ENCODE measurements at regions not wholly inside any gene's neighbourhood (a gene's known extent, or its start where the extent isn't known, plus 50 kb on each side); places are given as distances from the start of the nearest gene placed in this dataset.

DNA sequence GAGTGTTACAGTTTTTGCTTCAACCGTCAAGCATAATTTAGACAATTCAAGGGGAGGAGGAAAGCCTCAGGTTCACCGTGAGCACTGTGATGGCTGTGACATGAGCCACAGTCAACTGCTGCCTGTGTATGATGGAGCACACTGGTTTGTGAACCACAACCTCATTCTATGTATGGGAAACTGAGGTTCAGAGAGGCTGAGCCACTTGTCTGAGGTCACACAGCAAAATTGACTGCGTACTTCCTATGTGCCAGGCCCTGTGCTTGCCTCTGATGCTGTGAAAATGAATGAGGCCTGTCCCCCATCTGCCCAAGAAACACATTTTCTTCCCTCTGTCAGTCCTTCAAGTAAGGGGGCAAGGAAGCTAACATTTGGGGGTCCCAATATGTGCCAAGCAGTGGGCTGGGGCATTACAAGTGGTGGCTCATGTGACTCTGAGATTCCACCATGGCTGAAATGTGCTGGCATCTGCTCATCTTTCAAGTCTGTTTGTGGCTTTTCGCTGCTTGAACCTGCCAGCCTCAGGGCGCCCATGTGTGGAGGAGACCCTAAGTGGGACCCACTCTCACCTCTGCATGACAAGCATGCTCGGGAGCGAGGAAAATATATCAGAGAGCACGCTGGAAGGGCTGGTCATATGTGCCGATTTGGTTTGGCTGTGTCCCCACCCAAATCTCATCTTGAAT, 79.7 kb downstream of the ADRA2C start:
- TF ChIP-seq, protein P1, sequence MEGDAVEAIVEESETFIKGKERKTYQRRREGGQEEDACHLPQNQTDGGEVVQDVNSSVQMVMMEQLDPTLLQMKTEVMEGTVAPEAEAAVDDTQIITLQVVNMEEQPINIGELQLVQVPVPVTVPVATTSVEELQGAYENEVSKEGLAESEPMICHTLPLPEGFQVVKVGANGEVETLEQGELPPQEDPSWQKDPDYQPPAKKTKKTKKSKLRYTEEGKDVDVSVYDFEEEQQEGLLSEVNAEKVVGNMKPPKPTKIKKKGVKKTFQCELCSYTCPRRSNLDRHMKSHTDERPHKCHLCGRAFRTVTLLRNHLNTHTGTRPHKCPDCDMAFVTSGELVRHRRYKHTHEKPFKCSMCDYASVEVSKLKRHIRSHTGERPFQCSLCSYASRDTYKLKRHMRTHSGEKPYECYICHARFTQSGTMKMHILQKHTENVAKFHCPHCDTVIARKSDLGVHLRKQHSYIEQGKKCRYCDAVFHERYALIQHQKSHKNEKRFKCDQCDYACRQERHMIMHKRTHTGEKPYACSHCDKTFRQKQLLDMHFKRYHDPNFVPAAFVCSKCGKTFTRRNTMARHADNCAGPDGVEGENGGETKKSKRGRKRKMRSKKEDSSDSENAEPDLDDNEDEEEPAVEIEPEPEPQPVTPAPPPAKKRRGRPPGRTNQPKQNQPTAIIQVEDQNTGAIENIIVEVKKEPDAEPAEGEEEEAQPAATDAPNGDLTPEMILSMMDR (IDR thresholded peaks at IDR 0.05; ENCODE audit: poor library complexity, severe bottlenecking) = no peak
- TF ChIP-seq RAD21 (conservative IDR thresholded peaks at IDR 0.05) (no peak), EP300 (conservative IDR thresholded peaks at IDR 0.05; ENCODE audit: poor library complexity, severe bottlenecking) (no peak), TAF1 (IDR thresholded peaks at IDR 0.05; ENCODE audit: low read depth) (no peak), EZH2 (IDR thresholded peaks at IDR 0.05; ENCODE audit: borderline replicate concordance, insufficient read depth, low read length, poor library complexity, severe bottlenecking) (no peak), POLR2AphosphoS5 (IDR thresholded peaks at IDR 0.05) (no peak), SMC3 (conservative IDR thresholded peaks at IDR 0.05; ENCODE audit: poor library complexity) (no peak), MXI1 (conservative IDR thresholded peaks at IDR 0.05; ENCODE audit: poor library complexity, severe bottlenecking) (no peak)
- TF ChIP-seq, protein P2, sequence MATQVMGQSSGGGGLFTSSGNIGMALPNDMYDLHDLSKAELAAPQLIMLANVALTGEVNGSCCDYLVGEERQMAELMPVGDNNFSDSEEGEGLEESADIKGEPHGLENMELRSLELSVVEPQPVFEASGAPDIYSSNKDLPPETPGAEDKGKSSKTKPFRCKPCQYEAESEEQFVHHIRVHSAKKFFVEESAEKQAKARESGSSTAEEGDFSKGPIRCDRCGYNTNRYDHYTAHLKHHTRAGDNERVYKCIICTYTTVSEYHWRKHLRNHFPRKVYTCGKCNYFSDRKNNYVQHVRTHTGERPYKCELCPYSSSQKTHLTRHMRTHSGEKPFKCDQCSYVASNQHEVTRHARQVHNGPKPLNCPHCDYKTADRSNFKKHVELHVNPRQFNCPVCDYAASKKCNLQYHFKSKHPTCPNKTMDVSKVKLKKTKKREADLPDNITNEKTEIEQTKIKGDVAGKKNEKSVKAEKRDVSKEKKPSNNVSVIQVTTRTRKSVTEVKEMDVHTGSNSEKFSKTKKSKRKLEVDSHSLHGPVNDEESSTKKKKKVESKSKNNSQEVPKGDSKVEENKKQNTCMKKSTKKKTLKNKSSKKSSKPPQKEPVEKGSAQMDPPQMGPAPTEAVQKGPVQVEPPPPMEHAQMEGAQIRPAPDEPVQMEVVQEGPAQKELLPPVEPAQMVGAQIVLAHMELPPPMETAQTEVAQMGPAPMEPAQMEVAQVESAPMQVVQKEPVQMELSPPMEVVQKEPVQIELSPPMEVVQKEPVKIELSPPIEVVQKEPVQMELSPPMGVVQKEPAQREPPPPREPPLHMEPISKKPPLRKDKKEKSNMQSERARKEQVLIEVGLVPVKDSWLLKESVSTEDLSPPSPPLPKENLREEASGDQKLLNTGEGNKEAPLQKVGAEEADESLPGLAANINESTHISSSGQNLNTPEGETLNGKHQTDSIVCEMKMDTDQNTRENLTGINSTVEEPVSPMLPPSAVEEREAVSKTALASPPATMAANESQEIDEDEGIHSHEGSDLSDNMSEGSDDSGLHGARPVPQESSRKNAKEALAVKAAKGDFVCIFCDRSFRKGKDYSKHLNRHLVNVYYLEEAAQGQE (IDR thresholded peaks at IDR 0.05; ENCODE audit: borderline replicate concordance) = no peak
